Lower leg skin (tissue), 4 donors: ENCODE measurements at regions not wholly inside any gene's neighbourhood (a gene's known extent, or its start where the extent isn't known, plus 50 kb on each side); places are given as distances from the start of the nearest gene placed in this dataset.

Experiments
- DNase-seq, 2 donors: peaks; one replicate each; pipeline ENCODE4 v3.0.0-alpha.2; 2019; ENCODE audit warnings: low spot score in 2 of 2
- H3K4me3 ChIP-seq: fragments of 200-600 bp; sonication (generic); 2 replicates; pipeline ENCODE4 v1.5.1; 2017; ENCODE audit warnings: mild to moderate bottlenecking, low read depth; ENCODE audit not compliant: poor library complexity, severe bottlenecking
- POLR2A ChIP-seq, 2 donors: fragments of 450-650 bp; IDR thresholded peaks; one replicate each; pipeline ENCODE4 v1.6.1; 2016 to 2017; ENCODE audit warnings: antibody characterized with exemption in 2 of 2, mild to moderate bottlenecking in 1 of 2, moderate library complexity in 1 of 2
- WGBS, 2 donors: methylation state at CpG; one replicate each; pipeline ENCODE4 v1.1.5; 2018; 5-methylcytosine and 5-hydroxymethylcytosine counted together
- intact Hi-C: fragments of 100-400 bp; cut with DNase I; formaldehyde crosslinking; loops from one replicate; pipeline ENCODE4 v1.15.0; 2023; ENCODE audit warnings: low total_unique reads
- TF ChIP-seq, protein P1 (sequence below), 3 donors: fragments of 450-650 bp; IDR thresholded peaks; one replicate each; pipeline ENCODE4 v1.5.1; 2016; ENCODE audit warnings: antibody characterized with exemption in 3 of 3, mild to moderate bottlenecking in 3 of 3, moderate library complexity in 2 of 3

GRCh38 chr15:94555841-94556519, 324.6 kb downstream of the MCTP2 start:
- no peak for DNase-seq
- TF ChIP-seq, protein P1, sequence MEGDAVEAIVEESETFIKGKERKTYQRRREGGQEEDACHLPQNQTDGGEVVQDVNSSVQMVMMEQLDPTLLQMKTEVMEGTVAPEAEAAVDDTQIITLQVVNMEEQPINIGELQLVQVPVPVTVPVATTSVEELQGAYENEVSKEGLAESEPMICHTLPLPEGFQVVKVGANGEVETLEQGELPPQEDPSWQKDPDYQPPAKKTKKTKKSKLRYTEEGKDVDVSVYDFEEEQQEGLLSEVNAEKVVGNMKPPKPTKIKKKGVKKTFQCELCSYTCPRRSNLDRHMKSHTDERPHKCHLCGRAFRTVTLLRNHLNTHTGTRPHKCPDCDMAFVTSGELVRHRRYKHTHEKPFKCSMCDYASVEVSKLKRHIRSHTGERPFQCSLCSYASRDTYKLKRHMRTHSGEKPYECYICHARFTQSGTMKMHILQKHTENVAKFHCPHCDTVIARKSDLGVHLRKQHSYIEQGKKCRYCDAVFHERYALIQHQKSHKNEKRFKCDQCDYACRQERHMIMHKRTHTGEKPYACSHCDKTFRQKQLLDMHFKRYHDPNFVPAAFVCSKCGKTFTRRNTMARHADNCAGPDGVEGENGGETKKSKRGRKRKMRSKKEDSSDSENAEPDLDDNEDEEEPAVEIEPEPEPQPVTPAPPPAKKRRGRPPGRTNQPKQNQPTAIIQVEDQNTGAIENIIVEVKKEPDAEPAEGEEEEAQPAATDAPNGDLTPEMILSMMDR (IDR thresholded peaks at IDR 0.05): no peak
- no peak for TF ChIP-seq POLR2A (IDR thresholded peaks at IDR 0.05)
- no peak overlapping the region for H3K4me3 ChIP-seq
- 90 to 95% methylated on average over 2 of the region's 2 CpGs for WGBS, 2 donors
- intact Hi-C loops: no loop called here

DNA sequence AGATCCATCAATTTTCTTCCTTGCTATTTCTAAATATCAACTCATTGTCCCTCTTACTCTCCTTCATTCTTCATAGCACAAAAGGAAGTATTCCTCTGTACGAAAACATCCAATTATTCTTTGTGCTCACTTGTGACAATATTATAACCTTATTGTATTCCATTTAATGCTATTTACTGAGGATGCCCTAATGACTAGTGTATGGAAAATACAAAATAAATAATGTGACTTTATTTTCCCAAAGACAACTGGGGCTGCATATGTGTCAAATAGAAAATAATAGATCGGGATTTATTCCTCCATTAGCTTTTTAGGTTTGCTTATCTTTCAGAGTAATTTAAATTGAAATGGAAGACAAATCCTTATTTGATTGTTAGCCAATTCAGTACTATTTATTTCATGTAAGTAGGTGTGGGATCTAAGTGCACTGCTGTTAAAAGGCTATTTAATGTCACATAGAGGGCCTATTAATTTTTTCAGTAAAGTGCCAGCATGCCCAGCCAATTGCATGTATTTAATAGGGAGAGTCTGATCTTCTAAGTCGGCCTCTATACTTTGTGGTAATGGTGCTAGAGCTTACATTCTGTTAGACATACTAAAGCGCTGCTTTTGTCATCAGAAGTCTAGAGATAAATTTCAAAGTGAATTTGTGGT, 329.8 kb downstream of the MCTP2 start:
- DNase-seq: no peak
- WGBS, 2 donors: 93 to 94% methylated on average over 4 of the region's 4 CpGs
- TF ChIP-seq POLR2A (IDR thresholded peaks at IDR 0.05): no peak
- TF ChIP-seq, protein P1 (IDR thresholded peaks at IDR 0.05): no peak
- no peak overlapping the region for H3K4me3 ChIP-seq
- intact Hi-C loops: no loop called here

DNA sequence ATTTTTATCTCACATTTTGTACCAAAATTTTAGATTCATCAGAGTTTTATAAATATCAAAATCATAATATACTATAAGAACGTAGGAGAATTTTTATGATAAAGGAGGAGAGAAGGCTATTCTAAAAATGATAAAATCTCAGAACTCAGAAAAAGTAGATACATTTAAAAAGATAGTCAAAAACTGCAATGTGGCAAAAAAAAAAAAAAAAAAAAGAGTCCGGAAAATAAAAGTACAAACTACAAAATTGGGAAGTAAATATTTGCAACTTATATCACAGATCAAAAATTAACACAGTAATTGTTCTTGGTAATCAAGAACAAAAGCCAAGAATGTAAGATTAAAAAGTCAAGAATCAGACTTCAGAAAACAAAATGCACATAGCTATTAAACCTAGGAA, 332.1 kb downstream of the MCTP2 start:
- DNase-seq: no peak
- 77 to 94% methylated on average over 2 of the region's 2 CpGs for WGBS, 2 donors
- intact Hi-C loops: no loop called here
- H3K4me3 ChIP-seq: no peak overlapping the region
- no peak for TF ChIP-seq POLR2A (IDR thresholded peaks at IDR 0.05)
- TF ChIP-seq, protein P1 (IDR thresholded peaks at IDR 0.05): no peak

DNA sequence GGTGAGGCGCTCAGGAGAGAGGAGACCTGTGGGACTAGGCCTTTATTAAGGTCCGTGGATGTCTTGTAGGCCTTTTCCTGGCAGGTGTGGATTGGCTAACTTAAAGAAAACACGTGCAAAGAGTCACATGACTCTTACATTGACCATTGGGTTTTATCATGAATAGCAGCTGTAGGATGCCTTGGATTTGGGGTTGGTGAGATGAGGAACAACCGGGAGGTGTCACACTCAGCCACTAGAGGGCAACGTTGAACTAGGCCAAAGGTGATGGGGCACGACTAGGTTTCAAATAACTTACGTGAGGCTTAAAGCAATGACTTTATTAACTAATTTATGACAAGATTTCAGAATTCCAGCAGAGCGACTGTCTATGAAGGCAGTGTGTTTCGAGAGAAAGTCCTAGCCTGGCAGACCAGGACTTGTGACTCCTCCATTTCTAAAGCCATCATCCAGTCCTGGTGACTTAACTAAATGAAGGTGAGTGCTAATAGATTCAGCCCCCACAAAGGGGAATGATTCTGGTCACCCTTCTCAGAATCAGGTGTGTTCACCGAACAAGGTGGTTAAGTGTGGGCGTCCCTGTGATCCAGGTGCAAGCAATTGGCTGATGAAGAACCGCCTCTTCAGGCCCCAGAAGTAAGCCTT, 345.6 kb downstream of the MCTP2 start:
- TF ChIP-seq, protein P1 (IDR thresholded peaks at IDR 0.05): no peak
- TF ChIP-seq POLR2A (IDR thresholded peaks at IDR 0.05): no peak
- WGBS, 2 donors: 64 to 68% methylated on average over 12 of the region's 12 CpGs
- no peak for DNase-seq
- no peak overlapping the region for H3K4me3 ChIP-seq
- intact Hi-C loops: no loop called here

- TF ChIP-seq POLR2A (IDR thresholded peaks at IDR 0.05): no peak
- TF ChIP-seq, protein P1 (IDR thresholded peaks at IDR 0.05): no peak
- no peak for DNase-seq
- no peak overlapping the region for H3K4me3 ChIP-seq
- 39 to 75% methylated on average over 5 of the region's 5 CpGs for WGBS, 2 donors
- intact Hi-C loops: no loop called here
Measured at GRCh38 chr15:94579286-94579685, 347.9 kb downstream of the MCTP2 start.
